ENCODE measurements at regions not wholly inside any gene's neighbourhood (a gene's known extent, or its start where the extent isn't known, plus 50 kb on each side); places are given as distances from the start of the nearest gene placed in this dataset.
"Not testable (repeated sequence)": the region's sequence is repeated elsewhere in the genome, so short reads cannot be mapped to it uniquely, and the experiment has no call there.

DNA sequence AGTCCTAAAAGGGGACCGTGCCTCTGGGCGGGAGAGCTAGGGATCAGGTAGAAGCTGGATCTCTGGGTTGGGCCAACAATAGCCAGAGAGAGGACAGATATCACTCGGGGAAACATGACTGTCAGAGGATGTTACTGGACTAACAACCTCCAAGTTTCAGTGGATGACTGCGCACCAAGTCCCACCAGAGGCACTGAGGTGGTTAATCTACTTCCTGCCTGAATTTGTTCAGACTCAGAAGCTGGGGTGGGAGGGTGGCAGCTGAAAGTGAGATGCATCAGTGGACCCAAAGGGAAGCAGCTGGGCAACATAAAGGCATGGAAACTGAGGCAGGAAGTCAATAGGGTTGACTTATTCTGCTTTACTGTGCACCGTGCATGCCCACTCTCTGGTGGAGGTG is 130.1 kb upstream of the SLC44A1 start:
- no peak for DNase-seq (ENCODE audit: low read depth)

DNA sequence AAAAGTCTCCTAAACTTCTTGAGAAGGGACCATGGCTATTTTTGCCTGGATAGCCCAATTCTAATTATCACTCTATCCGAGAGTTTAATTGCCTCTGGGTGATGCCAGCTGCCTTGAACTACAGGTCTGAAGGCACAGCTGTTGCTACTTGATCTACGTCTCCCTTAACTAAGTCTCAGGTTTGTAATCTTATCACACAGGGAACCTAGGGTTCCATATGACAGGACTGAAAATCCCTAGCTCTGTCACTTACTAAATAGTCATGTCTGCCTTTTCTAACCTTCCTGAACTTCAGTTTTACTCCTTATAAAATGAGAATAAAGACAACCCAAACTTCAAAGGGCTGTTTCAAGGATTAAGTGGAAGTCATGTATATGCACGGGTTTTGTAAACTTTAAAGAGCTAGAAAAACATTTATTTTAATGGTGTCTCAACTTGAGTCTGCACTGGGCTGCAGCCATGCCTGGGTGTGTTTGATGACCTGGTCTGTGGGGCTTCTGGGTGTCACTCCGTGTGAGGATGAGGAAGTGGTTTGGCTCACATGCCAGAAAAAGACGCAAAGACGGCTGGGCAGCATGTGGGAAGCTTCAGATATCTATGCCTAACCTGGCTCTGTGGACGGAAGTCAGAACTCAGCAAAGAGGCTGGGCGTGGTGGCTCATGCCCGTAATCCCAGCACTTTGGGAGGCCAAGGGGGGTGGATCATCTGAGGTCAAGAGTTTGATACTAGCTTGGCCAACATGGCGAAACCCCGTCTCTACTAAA is 129.3 kb upstream of the SLC44A1 start:
- no peak for DNase-seq (ENCODE audit: low read depth)

DNA sequence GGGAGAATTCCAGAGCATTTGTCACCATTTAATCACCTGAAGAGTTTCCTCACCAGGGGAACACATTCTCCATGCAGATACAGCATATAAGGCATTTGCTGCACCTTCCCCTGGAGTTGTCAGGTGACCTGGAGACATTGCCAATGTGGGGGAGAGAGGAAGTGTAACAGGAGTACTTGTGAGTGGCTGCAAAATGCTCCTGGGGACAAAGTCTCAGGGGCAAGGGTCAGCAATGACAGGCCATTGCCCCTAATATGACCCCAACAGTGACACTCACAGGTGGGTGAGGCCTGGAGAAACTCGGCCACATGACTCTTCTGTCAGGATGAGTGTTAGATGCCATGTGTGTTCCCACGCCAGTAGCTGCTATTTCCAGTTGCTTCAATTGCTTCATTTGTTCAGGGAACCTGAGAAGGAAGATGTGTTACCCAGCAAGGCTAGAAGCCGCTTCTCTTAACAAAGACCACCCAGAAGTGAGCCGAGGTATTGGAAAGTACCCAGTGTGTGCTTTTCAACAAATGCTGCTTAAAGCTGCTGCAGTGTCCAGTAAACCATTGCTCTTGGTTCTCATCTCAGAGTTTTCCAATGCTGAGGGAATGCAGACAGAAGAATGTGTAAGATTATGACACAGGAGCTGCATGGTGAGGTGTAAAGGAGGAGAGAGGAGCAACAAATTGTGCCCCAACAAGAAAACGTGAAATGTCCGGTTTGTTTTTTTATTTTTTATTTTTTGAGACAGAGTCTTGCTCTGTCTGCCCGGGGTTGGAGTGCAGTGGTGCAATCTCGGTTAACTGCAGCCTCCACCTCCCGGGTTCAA is 128.2 kb upstream of the SLC44A1 start:
- no peak for DNase-seq (ENCODE audit: low read depth)

DNA sequence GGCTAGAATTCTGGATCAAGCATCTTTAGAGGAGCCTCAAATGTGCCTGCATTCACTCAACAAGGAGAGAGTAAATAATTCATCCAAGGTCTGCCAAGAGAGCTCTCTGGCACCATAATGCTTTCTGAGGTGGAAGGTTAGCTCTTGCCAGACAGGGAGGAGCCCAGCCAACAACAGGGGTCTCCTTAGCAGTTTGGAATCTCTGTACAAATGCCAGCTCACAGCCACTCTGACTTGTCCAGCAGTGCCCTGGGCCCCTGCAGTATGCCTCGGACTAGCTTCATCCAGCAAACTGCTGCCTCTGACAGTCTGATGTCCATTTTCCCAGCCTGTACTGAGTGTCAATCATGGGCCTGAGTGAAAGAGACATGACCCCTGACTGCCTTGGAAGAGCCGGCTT is 127.2 kb upstream of the SLC44A1 start:
- DNase-seq (ENCODE audit: low read depth) = no peak

DNA sequence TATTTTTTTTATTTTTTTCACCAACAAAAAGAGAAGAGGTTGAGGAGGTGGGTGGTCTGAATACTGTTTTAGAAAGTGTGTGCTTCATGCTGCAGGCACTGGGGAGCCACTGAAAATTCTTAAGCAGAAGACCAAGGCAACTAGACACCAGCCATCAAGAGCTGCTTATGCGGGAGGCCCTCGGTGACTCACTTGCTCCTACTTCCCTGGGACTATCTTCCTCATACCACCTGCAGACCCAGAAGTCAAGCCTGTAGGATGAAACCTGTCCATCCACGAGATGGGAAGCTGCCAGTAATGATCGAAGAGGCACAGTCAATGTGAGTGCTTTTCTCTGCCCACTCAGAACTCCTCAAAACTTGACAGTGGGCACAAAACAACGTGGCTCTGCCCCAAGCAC is 125.8 kb upstream of the SLC44A1 start:
- DNase-seq (ENCODE audit: low read depth) = no peak

DNA sequence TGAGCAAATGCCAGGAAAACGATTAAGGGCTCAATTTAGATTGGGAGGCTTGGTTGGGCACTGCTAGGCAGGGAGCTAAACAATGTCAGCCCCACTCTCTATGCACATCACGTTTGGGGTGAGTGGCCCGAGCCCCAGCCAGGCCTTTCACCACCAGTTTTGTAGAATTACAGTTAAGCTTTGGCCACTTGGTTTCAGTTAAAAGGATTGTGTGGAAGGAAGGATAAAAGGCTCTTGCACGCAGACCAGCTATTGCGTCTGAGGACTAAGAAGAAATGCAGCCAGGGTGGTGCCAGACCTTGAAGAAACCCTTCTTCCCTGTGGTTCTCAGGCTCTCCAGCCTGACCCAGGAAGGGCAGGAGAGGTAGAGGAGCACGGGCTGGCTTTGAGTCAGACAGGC is 125.3 kb upstream of the SLC44A1 start:
- DNase-seq (ENCODE audit: low read depth) = no peak

DNA sequence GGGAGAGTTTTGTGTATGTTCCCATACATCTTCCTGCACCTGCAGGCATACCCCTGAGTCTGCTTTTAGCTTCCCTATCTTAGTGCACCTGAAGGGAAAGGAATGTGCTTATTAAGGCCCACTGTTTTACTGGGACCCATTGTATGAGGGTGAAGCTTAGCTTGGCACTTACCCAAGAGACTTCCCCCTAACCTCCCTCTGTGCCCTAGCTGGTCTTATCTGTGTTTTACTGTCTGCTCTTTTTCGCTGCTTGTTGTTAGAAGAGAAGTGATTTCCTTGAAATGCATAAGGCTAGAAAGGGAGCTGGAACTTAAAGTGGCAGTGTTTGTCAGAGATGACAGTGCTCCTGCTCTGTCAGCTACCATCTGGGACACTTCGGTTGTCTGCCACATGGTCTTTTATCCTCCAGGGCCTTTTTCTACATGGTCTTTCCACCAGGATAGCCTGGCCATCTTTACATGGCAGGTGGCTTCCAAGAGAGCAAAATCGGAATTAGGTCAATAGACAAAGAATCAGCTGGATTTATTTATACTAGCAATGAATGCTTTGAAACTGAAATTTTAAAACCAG is 122.5 kb upstream of the SLC44A1 start:
- no peak for DNase-seq (ENCODE audit: low read depth)

DNA sequence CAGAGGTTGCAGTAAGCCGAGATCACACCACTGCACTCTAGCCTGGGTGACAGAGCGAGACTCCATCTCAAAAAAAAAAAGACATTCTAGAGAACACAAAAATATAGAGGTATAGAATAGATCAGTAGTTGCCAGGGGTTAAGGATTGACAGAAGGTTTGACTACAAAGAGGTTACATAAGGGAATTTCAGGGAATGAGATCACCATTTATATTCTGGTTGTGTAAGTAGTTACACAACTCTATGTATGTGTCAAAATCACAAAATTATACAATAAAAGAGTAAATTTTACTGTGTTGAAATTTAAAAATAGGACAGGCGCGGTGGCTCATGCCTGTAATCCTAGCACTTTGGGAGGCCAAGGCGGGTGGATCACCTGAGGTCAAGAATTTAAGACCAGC is 119.9 kb upstream of the SLC44A1 start:
- DNase-seq (ENCODE audit: low read depth) = not testable (repeated sequence)

DNA sequence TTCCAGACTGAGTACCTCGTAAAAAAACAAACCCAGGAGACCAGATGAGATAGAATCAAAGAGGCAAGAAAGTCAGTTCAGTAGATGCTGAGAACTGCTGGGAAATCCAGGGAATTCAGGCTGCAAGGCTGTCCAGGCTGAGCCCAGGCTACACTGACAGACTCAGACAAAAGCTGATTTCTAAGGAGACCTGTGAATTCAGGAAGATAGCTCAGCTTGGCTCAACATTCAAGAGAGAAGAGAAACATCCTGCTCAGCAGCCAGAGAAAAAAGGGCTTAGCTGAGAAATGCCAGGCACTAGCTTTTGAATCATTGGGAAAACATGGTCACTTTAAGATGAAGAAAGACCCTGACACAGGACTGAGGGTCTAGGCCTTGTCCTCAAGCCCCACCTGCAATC is 118.2 kb upstream of the SLC44A1 start:
- DNase-seq (ENCODE audit: low read depth) = no peak

DNA sequence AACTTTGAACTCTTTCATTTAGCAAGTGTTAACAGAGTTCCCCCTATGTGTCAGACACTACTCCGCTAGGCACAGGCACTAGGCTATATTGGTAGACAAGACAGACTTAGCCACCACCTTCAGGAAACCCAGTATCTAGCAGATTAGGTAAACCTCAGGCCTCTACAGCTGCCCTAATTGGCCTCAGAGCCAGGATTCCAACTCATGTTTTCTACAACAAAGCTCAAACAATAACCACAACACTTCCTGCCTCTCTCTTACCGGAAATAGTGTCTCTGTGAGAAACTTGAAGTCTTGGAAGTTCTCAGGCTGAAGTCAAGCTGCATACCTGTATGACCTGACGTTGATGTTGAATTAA is 116.6 kb upstream of the SLC44A1 start:
- DNase-seq (ENCODE audit: low read depth) = peak; percentile 11

DNA sequence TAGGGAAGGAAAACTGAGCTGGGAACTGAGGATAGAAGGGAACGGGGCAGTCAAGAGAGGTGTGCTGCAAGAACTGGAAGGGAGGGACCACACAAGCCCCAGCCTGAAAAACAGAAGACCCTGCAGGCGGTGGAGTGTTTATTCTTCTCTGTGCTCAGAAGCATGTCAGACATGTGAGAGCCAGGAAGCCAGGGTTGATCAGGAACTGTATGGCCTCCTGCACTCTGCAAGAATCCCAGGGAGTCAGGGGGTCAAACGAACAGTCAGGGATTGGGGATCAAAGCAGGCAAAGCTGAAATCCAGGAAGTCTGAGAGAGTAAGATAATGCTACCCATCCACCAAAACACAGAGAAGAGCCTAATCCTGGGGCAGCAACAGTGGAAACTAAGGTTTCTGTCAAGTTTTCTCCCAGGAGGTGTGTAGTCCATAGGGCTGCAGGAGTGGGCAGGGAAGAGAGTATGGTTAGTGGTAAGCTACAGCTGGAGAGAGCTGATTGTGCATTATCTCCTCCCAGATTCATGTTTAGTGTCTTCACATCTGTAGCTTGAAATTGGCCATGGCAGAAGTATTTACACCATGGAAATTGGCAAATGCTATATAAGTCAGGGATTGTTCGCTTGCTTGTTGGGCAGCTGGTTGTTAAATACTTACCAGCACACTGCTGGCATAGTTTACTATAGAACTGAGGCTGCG is 115.4 kb upstream of the SLC44A1 start:
- no peak for DNase-seq (ENCODE audit: low read depth)

DNA sequence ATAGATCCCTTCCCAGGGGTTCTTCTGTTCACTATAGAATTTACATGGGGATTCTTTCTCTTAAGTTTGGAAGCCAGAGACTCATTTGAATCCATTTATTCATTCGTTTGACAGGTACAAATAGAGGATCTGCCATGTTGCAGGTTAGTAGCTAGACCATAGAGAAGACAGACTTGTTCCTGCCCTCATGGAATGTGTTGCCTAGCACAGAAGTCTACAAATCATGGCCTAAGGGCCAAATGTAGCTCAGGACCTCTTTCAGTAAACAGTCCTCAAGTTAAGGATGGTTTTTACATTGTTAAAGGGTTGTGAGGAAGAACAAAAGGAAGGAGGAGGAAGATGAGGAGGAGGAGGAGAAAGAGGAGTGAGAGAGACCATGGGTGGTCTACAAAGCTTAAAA is 114.7 kb upstream of the SLC44A1 start:
- DNase-seq (ENCODE audit: low read depth) = no peak

DNA sequence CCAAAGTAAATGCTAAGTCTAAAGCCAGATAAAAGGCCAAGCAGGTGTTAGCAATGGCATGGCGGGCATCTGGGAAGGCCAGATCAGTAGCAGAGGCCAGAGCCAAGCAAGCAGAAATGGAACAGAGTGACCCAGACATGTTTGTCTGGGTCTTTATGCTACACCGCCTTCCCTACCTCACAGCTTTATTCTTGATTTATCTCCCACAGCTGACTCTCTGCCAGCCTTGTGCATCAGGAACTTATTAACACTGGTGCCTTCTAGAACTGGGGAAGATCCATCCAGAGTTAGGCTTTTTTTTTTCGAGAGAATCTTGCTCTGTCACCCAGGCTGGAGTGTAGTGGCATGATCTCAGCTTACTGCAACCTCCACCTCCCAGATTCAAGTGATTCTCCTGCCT is 112.5 kb upstream of the SLC44A1 start:
- DNase-seq (ENCODE audit: low read depth) = no peak

DNA sequence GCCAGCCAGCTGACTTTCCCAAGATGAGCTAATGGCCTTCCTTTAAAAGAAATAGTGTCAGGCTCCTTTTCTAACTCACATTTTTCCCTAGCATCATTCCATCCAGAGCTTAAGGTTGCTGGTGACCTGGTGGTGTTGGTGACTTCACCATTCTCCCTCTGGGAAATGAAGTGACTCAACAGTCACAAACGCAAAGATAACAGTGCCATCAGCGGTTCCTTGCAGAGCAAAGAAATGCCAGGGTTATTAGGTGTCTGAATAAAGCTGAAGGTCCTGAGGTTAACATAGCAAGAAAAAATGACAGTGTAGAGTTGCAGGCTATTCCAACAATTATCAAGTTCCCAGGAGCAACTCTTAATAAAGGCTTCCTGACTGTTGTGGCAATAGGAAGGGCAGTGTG is 111.8 kb upstream of the SLC44A1 start:
- DNase-seq (ENCODE audit: low read depth) = no peak

DNA sequence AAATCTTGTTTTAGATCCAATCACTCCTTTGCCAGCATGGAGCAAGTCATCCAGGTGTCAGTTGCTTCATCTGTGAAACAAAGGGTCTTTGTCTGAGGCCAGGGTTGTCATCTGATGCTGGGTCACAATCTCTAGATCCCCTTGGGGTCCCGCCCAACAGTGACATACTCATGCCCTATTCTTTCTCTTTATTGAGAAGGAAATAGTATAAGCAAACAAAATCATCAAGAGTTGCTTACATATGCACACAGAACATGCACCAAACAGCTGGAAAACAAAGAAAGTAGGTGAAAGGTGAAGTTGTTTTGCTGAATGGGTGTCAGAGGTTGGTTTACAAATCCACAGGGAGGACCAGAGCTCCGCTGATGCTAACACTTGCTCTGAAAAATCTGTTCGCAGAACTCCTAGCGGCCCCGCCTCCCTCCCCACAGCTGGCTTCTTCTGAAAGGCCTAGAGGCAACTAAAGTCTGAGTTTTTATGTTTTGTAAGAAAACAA is 106.1 kb upstream of the SLC44A1 start:
- no peak for DNase-seq (ENCODE audit: low read depth)

DNA sequence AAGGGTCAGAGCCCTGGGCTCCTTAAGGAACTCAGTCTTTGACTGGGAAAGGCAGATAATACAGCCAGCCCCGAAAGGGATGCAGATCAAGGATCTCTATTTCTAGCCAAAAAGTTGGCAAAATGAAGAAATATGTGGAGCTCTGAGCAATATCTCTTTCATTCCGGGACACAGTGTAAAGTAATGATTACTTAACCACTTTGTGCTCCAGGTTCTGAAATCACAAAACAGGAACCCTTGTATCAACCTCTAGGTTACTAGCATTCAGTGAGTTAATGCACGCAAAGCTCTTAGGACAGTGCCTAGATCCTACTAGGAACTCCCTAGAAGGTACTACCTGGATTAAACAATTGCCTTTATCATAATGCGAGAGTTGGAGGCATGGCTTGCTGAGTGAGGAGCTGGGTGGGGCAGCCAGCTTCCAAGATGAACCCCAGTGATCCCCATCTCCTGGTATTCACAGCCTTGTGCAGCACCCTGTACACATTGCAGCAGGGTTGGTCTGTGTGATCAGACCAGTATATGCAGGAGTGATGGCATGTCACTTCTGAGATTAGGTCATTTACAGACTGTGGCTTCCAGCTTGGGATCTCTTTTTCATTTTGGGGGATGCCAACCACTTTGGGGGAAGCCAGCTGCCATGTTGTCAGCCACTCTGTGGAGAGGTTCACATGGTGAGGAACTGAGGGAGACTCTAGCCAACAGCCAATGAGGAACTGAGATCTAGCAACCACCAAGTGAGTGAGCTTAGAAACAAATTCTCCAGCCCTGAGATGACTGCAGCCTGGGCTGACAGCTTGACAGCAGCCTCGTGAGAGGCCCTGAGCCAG is 103.1 kb upstream of the SLC44A1 start:
- no peak for DNase-seq (ENCODE audit: low read depth)

DNA sequence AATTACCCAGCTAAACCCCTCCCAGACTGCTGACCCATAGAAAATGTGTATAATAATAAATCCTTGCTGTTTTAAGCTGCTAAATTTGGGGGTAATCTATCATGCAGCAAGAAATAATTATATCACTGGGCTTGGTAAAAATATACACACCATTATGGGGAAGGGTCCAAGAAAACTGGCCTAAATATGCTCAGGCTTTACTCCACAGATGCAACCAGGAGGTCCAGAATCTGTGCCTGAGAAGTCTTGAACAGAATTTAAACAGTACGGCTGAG is 102.5 kb upstream of the SLC44A1 start:
- no peak for DNase-seq (ENCODE audit: low read depth)

DNA sequence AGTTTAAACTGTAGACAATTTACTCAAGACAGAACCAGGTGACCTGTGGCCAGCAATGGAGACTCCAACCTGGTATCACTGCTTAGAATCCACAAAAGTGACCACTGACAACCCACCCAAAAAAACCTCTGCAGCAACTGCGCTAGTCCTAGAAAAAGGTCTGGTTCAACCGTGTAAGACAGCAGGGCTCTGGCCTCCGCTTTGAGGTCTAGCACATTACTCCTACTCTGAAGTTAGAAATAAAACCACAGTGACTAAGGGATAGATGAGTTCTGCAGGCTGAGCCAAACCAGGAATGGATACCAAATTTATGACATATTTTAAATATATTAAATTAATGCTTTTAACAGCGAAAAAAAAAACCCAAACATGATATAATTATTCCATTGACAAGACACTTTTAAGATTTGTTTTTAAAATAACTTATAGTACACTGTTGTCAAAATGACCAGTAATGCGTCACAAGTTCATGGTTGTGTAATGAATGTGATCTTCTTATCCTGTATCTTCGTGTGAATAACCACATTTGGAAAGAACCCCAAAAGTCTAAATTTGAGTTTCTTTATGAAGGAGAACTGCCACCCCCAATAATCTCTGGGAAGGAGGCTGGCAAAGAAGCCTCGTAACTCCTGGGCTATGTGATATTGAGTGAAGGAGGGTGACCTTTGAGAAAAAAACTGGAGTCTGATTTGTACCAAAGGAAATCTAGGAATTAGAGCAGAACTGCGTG is 101.9 kb upstream of the SLC44A1 start:
- no peak for DNase-seq (ENCODE audit: low read depth)

DNA sequence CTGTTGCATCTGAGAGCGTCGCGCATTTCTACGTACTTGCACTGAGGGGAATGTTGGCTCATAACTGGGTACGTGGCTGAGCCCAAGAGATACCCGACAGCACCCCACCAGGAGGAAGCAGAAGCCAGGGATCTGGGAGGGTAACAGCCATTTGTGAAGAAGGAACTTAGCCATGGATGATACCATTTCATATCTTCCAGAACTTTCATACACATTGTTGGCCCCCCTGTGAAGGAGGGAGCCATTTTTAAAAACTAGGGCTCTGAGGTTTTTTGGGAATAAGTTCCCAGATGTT is 101.4 kb upstream of the SLC44A1 start:
- no peak for DNase-seq (ENCODE audit: low read depth)

DNA sequence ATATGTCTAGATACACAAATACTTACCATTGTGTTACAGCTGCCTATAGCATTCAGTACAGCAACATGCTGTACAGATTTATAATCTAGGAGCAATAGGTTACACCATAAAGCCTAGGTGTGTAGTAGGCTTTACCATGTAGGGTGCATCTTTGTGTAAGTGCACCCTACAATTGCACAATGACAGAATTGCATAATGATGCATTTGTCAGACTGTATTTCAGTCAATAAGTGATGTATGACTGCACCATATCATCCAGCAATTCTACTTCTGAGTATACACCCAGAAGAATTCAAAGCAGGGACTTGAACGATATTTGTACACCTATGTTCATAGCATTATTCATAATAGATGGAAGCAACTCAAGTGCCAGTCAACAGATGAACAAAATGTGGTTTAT is 100.4 kb upstream of the SLC44A1 start:
- DNase-seq (ENCODE audit: low read depth) = no peak

DNA sequence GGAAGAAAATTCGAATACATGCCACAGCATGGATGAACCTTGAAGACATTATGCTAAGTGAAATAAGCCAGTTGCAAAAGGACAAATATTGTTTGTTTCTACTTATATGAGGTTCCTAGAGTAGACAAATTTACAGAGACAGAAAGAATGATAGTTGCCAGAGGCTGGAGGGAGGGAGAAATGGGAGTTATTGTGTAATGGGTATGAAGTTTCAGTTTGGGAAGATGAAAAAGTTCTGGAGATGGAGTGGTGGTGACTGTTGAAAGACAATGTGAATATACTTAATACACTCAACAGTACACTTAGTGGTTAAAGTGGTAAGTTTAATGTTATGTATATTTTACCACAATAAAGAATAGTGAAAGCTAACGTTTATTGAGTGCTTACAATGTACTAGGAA is 99.6 kb upstream of the SLC44A1 start:
- DNase-seq (ENCODE audit: low read depth) = no peak

DNA sequence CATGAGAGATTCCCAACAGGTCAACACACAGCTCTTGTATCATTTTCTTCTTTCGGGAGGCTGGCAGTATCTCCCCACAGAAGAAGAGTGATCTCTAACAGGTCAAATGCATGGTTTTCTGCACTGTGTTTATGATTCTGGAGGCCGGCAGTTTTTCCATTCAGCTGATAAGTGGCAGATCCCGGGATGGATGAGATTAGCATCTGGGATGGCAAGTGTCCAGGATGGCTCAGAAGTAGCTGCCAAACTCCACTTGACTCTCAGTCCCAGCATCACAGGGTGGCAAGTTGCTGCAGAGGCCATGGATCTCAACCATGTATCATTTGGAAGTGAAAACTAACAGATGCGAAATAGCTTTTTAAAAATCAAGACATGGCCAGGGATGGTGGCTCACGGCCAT is 97.8 kb upstream of the SLC44A1 start:
- no peak for DNase-seq (ENCODE audit: low read depth)
